ENCODE measurements at regions not wholly inside any gene's neighbourhood (a gene's known extent, or its start where the extent isn't known, plus 50 kb on each side); places are given as distances from the start of the nearest gene placed in this dataset.

DNA sequence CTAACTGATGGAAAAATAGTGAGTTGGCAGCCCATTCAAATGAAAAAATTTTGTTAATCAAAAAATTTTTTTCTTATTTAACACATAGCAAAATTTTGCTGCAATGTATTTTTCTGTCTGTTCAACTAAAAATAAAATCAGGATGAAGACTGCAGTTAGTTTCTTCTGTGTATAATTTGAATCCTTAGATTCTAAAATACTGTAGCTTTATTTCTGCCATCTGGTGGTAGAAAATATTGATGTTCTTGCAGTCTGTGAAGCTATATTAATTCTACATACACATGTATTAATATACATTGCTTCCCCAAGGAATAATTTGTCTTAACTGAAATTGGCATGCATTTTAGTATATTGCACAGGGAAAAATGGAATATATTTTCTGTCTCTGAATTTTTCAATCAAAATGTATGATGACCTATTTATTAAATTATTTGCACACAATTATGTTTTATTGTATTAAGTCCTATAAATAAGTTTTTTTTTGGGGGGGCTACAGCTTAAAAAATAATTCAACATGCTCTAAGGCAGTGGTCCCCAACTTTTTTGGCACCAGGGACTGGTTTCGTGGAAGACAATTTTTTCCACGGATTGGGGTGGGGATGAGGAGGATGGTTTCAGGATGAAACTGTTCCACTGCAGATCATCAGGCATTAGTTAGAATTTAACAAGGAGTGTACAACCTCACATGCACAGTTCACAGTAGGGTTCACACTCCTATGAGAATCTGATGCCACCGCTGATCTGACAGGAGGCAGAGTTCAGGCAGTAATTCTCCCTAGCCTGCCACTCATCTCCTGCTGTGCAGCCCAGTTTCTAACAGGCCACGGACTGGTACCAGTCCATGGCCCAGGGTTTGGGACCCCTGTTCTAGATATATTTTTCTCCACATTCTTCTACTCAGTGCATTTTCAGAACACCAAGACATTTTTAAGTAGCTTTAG lies 119.4 kb downstream of the GNAT3 start:
- Histone ChIP-seq H3F3A (ENCODE audit: insufficient read depth, low read depth) (no peaks in the 10 kb centered on the region), H2AFZ (no peak overlapping the region), H4K20me1 (ENCODE audit: insufficient read depth) (no peaks in the 10 kb centered on the region), H3K27ac (no peak overlapping the region), H3K27me3 (ENCODE audit: insufficient read depth, low read depth) (no peaks in the 10 kb centered on the region), H3K4me2 (no peak overlapping the region), H3K79me2 (ENCODE audit: low read depth) (no peaks in the 10 kb centered on the region), H3K4me3 (no peak overlapping the region), H3K4me1 (replicated peaks; ENCODE audit: insufficient read depth) (no peaks in the 10 kb centered on the region), H3K9me2 (ENCODE audit: insufficient read depth) (no peaks in the 10 kb centered on the region), H3K9me3 (ENCODE audit: insufficient read depth, low read depth) (no peaks in the 10 kb centered on the region), H3K36me3 (ENCODE audit: low read depth) (no peaks in the 10 kb centered on the region)
- no TSS peak for BruUV-seq (replicated peaks)
- peak in 1 of 2 experiments; percentile 48 for DNase-seq
- POLR2A ChIA-PET (ENCODE audit: unreplicated experiment): interaction anchor here (0.5 kb wide), 1 partner anchor 337 kb away, joined by 3 read pairs; no protein-coding TSS in a partner anchor
- TF ChIP-seq, protein P1, sequence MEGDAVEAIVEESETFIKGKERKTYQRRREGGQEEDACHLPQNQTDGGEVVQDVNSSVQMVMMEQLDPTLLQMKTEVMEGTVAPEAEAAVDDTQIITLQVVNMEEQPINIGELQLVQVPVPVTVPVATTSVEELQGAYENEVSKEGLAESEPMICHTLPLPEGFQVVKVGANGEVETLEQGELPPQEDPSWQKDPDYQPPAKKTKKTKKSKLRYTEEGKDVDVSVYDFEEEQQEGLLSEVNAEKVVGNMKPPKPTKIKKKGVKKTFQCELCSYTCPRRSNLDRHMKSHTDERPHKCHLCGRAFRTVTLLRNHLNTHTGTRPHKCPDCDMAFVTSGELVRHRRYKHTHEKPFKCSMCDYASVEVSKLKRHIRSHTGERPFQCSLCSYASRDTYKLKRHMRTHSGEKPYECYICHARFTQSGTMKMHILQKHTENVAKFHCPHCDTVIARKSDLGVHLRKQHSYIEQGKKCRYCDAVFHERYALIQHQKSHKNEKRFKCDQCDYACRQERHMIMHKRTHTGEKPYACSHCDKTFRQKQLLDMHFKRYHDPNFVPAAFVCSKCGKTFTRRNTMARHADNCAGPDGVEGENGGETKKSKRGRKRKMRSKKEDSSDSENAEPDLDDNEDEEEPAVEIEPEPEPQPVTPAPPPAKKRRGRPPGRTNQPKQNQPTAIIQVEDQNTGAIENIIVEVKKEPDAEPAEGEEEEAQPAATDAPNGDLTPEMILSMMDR (conservative IDR thresholded peaks at IDR 0.05): peak; percentile 75
- TF ChIP-seq EZH2 (IDR thresholded peaks at IDR 0.05; ENCODE audit: low read depth): no peak
- intact Hi-C loops (cut with micrococcal nuclease; ENCODE audit: unreplicated experiment): loop anchor here (2.0 to 10.0 kb wide), 3 partner anchors 258 to 332 kb away; partner anchors contain the start of gene GNAI1
- CTCF ChIA-PET: interaction anchor here (0.6 to 1.0 kb wide), 5 partner anchors 13 to 1076 kb away, joined by 3 to 35 read pairs (median 4); partner anchors contain the start of gene GNAI1

GRCh38 chr7:80387634-80388193 lies 124.2 kb downstream of the GNAT3 start:
- TF ChIP-seq, protein P1 (conservative IDR thresholded peaks at IDR 0.05): no peak
- no peak for TF ChIP-seq EZH2 (IDR thresholded peaks at IDR 0.05; ENCODE audit: low read depth)
- no peaks in the 10 kb centered on the region for H3K27me3 ChIP-seq (ENCODE audit: insufficient read depth, low read depth)
- H3K4me3 ChIP-seq: no peak overlapping the region
- no peaks in the 10 kb centered on the region for H3K9me2 ChIP-seq (ENCODE audit: insufficient read depth)
- H3K79me2 ChIP-seq (ENCODE audit: low read depth): no peaks in the 10 kb centered on the region
- H3K4me2 ChIP-seq: no peak overlapping the region
- H3F3A ChIP-seq (ENCODE audit: insufficient read depth, low read depth): no peaks in the 10 kb centered on the region
- ChIA-PET POLR2A (ENCODE audit: unreplicated experiment) (no interaction called here), CTCF (no interaction called here)
- no peaks in the 10 kb centered on the region for H4K20me1 ChIP-seq (ENCODE audit: insufficient read depth)
- H3K36me3 ChIP-seq (ENCODE audit: low read depth): no peaks in the 10 kb centered on the region
- no peak for DNase-seq
- H3K27ac ChIP-seq: no peak overlapping the region
- 0 out of 2 replicates have a peak, but pooled peaks cover 5% of the 10 kb centered on the region for H3K4me1 ChIP-seq (replicated peaks; ENCODE audit: insufficient read depth)
- intact Hi-C loops (cut with micrococcal nuclease; ENCODE audit: unreplicated experiment): no loop called here
- no peak overlapping the region for H2AFZ ChIP-seq
- no peaks in the 10 kb centered on the region for H3K9me3 ChIP-seq (ENCODE audit: insufficient read depth, low read depth)
- no TSS peak for BruUV-seq (replicated peaks)

- no peak overlapping the region for H3K4me3 ChIP-seq
- intact Hi-C loops (cut with micrococcal nuclease; ENCODE audit: unreplicated experiment): no loop called here
- BruUV-seq (replicated peaks): no TSS peak
- CTCF ChIA-PET: no interaction called here
- H3K79me2 ChIP-seq (ENCODE audit: low read depth): no peaks in the 10 kb centered on the region
- no peaks in the 10 kb centered on the region for H3K27me3 ChIP-seq (ENCODE audit: insufficient read depth, low read depth)
- TF ChIP-seq, protein P1 (conservative IDR thresholded peaks at IDR 0.05): no peak
- TF ChIP-seq EZH2 (IDR thresholded peaks at IDR 0.05; ENCODE audit: low read depth): no peak
- 0 out of 2 replicates have a peak, but pooled peaks cover 5% of the 10 kb centered on the region for H3K4me1 ChIP-seq (replicated peaks; ENCODE audit: insufficient read depth)
- H3K9me3 ChIP-seq (ENCODE audit: insufficient read depth, low read depth): no peaks in the 10 kb centered on the region
- no peak overlapping the region for H2AFZ ChIP-seq
- H3K36me3 ChIP-seq (ENCODE audit: low read depth): no peaks in the 10 kb centered on the region
- POLR2A ChIA-PET (ENCODE audit: unreplicated experiment): no interaction called here
- no peak for DNase-seq
- H3K9me2 ChIP-seq (ENCODE audit: insufficient read depth): no peaks in the 10 kb centered on the region
- no peaks in the 10 kb centered on the region for H3F3A ChIP-seq (ENCODE audit: insufficient read depth, low read depth)
- H4K20me1 ChIP-seq (ENCODE audit: insufficient read depth): no peaks in the 10 kb centered on the region
- H3K4me2 ChIP-seq: no peak overlapping the region
- H3K27ac ChIP-seq: no peak overlapping the region
Measured at GRCh38 chr7:80386686-80387085, 125.2 kb downstream of the GNAT3 start.

Data from PC-9 (cell line).